ENCODE measurements at regions not wholly inside any gene's neighbourhood (a gene's known extent, or its start where the extent isn't known, plus 50 kb on each side); places are given as distances from the start of the nearest gene placed in this dataset.
"Not testable (repeated sequence)": the region's sequence is repeated elsewhere in the genome, so short reads cannot be mapped to it uniquely, and the experiment has no call there.

GRCh38 chr3:912717-913116, 180.1 kb upstream of the CNTN6 start:
- not testable (repeated sequence) for H3K27me3 ChIP-seq (ENCODE audit: control insufficient read depth, insufficient read depth, low read length); H3K27ac ChIP-seq (ENCODE audit: low read depth, low read length); H3K36me3 ChIP-seq (ENCODE audit: control insufficient read depth, insufficient read depth, low read length)

DNA sequence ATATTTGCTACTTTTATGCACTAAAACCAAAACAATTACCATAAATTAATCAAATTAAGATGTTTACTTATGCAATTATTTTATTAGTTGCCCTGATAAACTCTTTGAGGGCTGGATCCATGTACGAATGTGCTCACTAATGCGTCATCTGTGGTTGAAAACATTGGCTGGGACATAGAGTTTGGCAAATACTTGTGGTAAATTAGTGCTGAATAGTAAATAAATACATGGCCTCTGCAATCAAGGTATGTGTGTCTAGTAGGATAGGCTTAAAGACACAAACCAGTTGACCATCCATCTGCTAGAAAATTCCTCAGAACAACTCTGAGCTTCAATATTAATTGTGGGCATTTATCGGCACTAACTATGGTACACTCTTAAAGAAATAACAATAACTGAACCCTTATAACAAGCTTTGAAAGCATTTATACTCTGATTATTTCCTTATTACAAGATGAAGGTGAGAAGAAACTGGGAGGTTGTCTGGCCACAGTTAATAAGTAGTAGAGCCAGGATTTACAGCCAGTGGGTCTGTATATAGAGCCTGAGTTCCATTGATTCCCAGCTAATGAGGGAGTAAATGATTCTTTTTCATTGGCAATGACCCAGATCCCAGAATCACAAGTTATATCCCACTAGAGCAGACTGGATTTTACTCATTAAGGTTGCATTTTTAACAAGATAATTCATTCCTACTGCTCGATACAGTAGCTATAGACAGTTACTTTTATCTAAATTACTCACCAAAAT, 169.5 kb upstream of the CNTN6 start:
- Histone ChIP-seq H3K27me3 (ENCODE audit: control insufficient read depth, insufficient read depth, low read length) (no peaks in the 10 kb centered on the region), H3K9ac (ENCODE audit: low read length) (no peak overlapping the region), H3K4me1 (ENCODE audit: control insufficient read depth, insufficient read depth, low read length) (no peaks in the 10 kb centered on the region), H3K36me3 (ENCODE audit: control insufficient read depth, insufficient read depth, low read length) (no peaks in the 10 kb centered on the region), H3K4me3 (ENCODE audit: low read length) (no peak overlapping the region), H3K27ac (ENCODE audit: low read depth, low read length) (no peak overlapping the region)

More at GRCh38 chr3:912717-913116, 180.1 kb upstream of the CNTN6 start:
- H3K9ac ChIP-seq (ENCODE audit: low read length); H3K4me3 ChIP-seq (ENCODE audit: low read length); H3K4me1 ChIP-seq (ENCODE audit: control insufficient read depth, insufficient read depth, low read length): not testable (repeated sequence)

DNA sequence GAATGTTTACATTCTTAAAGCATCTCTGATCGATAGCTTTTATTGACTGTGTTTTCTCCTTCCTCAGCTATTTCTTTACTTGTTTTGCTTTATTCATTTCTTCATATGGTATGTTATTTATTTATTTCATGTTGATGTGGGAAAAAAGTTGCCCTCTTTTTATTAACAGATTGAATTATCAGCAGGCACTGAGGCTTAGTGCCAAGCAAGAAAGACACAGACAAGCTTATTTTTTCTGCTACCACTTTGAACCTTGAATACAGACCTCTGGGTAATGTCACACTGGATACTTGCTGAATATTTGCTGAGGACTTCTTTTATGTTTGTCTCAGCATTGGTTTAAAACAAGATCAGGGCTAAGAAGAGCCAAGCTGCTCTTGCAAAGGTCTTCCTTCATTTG, 162.0 kb upstream of the CNTN6 start:
- Histone ChIP-seq H3K4me3 (ENCODE audit: low read length) (no peak overlapping the region), H3K9ac (ENCODE audit: low read length) (no peak overlapping the region), H3K36me3 (ENCODE audit: control insufficient read depth, insufficient read depth, low read length) (no peaks in the 10 kb centered on the region), H3K4me1 (ENCODE audit: control insufficient read depth, insufficient read depth, low read length) (no peaks in the 10 kb centered on the region), H3K27ac (ENCODE audit: low read depth, low read length) (no peak overlapping the region), H3K27me3 (ENCODE audit: control insufficient read depth, insufficient read depth, low read length) (no peaks in the 10 kb centered on the region)

DNA sequence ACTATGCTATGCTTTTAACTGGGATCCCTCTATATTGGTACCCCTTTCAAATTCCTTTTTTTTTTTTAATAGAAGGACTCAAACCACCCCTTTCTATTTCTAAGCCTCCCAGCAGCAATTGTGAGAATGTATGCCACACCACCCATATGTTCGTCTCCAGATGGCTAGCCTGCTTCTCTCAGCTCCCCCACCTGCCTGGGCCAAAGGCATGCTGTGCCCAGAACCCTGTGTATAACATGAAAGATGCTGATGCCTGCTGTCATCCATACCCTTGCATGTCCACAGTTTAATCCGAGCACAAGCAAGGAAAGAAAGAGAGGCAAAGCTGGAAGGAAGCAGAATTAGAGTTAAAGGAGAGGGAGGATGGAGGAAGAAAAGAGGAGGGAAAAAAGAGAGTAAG, 159.5 kb upstream of the CNTN6 start:
- Histone ChIP-seq H3K27me3 (ENCODE audit: control insufficient read depth, insufficient read depth, low read length) (no peaks in the 10 kb centered on the region), H3K27ac (ENCODE audit: low read depth, low read length) (no peak overlapping the region), H3K9ac (ENCODE audit: low read length) (no peak overlapping the region), H3K4me3 (ENCODE audit: low read length) (no peak overlapping the region), H3K4me1 (ENCODE audit: control insufficient read depth, insufficient read depth, low read length) (no peaks in the 10 kb centered on the region), H3K36me3 (ENCODE audit: control insufficient read depth, insufficient read depth, low read length) (no peaks in the 10 kb centered on the region)

- H3K27ac ChIP-seq (ENCODE audit: low read depth, low read length): no peak overlapping the region
- no peak overlapping the region for H3K9ac ChIP-seq (ENCODE audit: low read length)
- H3K27me3 ChIP-seq (ENCODE audit: control insufficient read depth, insufficient read depth, low read length): no peaks in the 10 kb centered on the region
- H3K4me1 ChIP-seq (ENCODE audit: control insufficient read depth, insufficient read depth, low read length): no peaks in the 10 kb centered on the region
- no peaks in the 10 kb centered on the region for H3K36me3 ChIP-seq (ENCODE audit: control insufficient read depth, insufficient read depth, low read length)
- no peak overlapping the region for H3K4me3 ChIP-seq (ENCODE audit: low read length)
These were observed 148.0 kb upstream of the CNTN6 start for GRCh38 chr3:944786-945185.

- H3K4me3 ChIP-seq (ENCODE audit: low read length): no peak overlapping the region
- no peak overlapping the region for H3K9ac ChIP-seq (ENCODE audit: low read length)
- no peaks in the 10 kb centered on the region for H3K27me3 ChIP-seq (ENCODE audit: control insufficient read depth, insufficient read depth, low read length)
- no peaks in the 10 kb centered on the region for H3K4me1 ChIP-seq (ENCODE audit: control insufficient read depth, insufficient read depth, low read length)
- no peak overlapping the region for H3K27ac ChIP-seq (ENCODE audit: low read depth, low read length)
- H3K36me3 ChIP-seq (ENCODE audit: control insufficient read depth, insufficient read depth, low read length): no peaks in the 10 kb centered on the region
These were observed 147.1 kb upstream of the CNTN6 start for GRCh38 chr3:945738-946137.

- Histone ChIP-seq H3K27ac (ENCODE audit: low read depth, low read length) (no peak overlapping the region), H3K27me3 (ENCODE audit: control insufficient read depth, insufficient read depth, low read length) (no peaks in the 10 kb centered on the region), H3K4me1 (ENCODE audit: control insufficient read depth, insufficient read depth, low read length) (no peaks in the 10 kb centered on the region), H3K4me3 (ENCODE audit: low read length) (no peak overlapping the region), H3K9ac (ENCODE audit: low read length) (no peak overlapping the region), H3K36me3 (ENCODE audit: control insufficient read depth, insufficient read depth, low read length) (no peaks in the 10 kb centered on the region)
These were observed 139.9 kb upstream of the CNTN6 start for GRCh38 chr3:952906-953305.

GRCh38 chr3:963255-963654, 129.6 kb upstream of the CNTN6 start:
- no peak overlapping the region for H3K9ac ChIP-seq (ENCODE audit: low read length)
- no peaks in the 10 kb centered on the region for H3K36me3 ChIP-seq (ENCODE audit: control insufficient read depth, insufficient read depth, low read length)
- H3K4me3 ChIP-seq (ENCODE audit: low read length): no peak overlapping the region
- H3K27me3 ChIP-seq (ENCODE audit: control insufficient read depth, insufficient read depth, low read length): no peaks in the 10 kb centered on the region
- no peak overlapping the region for H3K27ac ChIP-seq (ENCODE audit: low read depth, low read length)
- no peaks in the 10 kb centered on the region for H3K4me1 ChIP-seq (ENCODE audit: control insufficient read depth, insufficient read depth, low read length)

- Histone ChIP-seq H3K9ac (ENCODE audit: low read length) (no peak overlapping the region), H3K27ac (ENCODE audit: low read depth, low read length) (no peak overlapping the region), H3K27me3 (ENCODE audit: control insufficient read depth, insufficient read depth, low read length) (no peaks in the 10 kb centered on the region), H3K4me3 (ENCODE audit: low read length) (no peak overlapping the region), H3K4me1 (ENCODE audit: control insufficient read depth, insufficient read depth, low read length) (no peaks in the 10 kb centered on the region), H3K36me3 (ENCODE audit: control insufficient read depth, insufficient read depth, low read length) (no peaks in the 10 kb centered on the region)
These were observed 129.1 kb upstream of the CNTN6 start for GRCh38 chr3:963755-964154.

DNA sequence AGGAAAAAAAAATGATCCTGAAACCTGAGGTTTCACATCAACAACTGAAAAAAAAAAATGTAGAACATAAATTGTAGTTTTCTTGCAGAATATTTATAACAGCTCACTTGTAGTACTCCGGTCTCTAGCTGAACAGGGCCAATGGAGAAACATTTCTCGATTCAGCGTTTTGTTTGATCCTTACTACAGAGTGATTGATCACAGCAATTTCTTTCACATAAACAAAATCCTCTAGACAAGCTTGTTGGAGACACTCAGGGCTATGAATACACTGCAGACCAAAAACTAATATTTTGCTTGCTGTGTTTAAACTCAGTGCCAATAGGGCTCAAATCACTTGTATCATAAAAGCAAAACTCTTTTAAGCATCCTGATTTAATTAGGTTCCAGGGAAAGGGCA, 127.0 kb upstream of the CNTN6 start:
- no peaks in the 10 kb centered on the region for H3K36me3 ChIP-seq (ENCODE audit: control insufficient read depth, insufficient read depth, low read length)
- no peak overlapping the region for H3K4me3 ChIP-seq (ENCODE audit: low read length)
- H3K4me1 ChIP-seq (ENCODE audit: control insufficient read depth, insufficient read depth, low read length): no peaks in the 10 kb centered on the region
- H3K9ac ChIP-seq (ENCODE audit: low read length): no peak overlapping the region
- no peaks in the 10 kb centered on the region for H3K27me3 ChIP-seq (ENCODE audit: control insufficient read depth, insufficient read depth, low read length)
- H3K27ac ChIP-seq (ENCODE audit: low read depth, low read length): no peak overlapping the region

DNA sequence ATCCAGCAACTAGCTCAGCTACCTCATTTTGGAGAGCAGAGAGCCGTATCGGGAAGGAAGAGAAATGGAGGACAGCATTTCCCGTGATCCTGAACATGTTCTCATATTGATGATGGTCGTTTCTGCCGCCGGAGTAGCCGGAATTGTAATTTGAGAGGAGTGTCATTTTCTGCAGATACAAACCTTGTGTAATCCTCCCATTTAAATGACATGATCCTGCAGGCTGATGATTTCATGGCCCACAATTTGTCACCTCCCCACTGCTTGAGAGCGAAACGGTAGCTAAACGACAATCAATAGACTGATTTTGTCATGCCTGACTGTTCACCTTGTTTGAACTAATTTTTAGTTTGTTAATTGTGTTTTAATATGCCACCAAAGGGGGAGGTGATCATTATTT, 126.5 kb upstream of the CNTN6 start:
- no peak overlapping the region for H3K4me3 ChIP-seq (ENCODE audit: low read length)
- H3K36me3 ChIP-seq (ENCODE audit: control insufficient read depth, insufficient read depth, low read length): no peaks in the 10 kb centered on the region
- H3K27me3 ChIP-seq (ENCODE audit: control insufficient read depth, insufficient read depth, low read length): no peaks in the 10 kb centered on the region
- no peak overlapping the region for H3K27ac ChIP-seq (ENCODE audit: low read depth, low read length)
- no peak overlapping the region for H3K9ac ChIP-seq (ENCODE audit: low read length)
- no peaks in the 10 kb centered on the region for H3K4me1 ChIP-seq (ENCODE audit: control insufficient read depth, insufficient read depth, low read length)

DNA sequence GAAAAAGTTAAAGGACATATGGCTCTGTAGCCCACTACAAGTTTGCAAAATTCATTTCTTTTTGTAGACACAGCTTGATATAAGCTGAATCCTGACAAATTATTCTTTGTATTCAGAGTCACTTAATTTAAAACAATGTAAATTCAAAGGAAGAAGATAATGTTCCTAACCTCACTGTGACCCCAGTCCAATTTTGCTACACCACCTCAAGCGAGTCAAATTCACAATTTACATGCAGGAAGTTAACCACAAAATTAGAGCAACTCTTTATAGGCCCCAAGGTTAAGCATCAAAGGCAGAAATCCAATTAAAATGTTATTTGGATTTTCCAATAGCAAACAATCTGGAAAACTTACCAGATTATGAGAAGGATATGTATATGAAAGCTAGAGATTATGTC, 119.5 kb upstream of the CNTN6 start:
- Histone ChIP-seq H3K4me3 (ENCODE audit: low read length) (no peak overlapping the region), H3K27me3 (ENCODE audit: control insufficient read depth, insufficient read depth, low read length) (no peaks in the 10 kb centered on the region), H3K4me1 (ENCODE audit: control insufficient read depth, insufficient read depth, low read length) (no peaks in the 10 kb centered on the region), H3K36me3 (ENCODE audit: control insufficient read depth, insufficient read depth, low read length) (no peaks in the 10 kb centered on the region), H3K9ac (ENCODE audit: low read length) (no peak overlapping the region), H3K27ac (ENCODE audit: low read depth, low read length) (no peak overlapping the region)

DNA sequence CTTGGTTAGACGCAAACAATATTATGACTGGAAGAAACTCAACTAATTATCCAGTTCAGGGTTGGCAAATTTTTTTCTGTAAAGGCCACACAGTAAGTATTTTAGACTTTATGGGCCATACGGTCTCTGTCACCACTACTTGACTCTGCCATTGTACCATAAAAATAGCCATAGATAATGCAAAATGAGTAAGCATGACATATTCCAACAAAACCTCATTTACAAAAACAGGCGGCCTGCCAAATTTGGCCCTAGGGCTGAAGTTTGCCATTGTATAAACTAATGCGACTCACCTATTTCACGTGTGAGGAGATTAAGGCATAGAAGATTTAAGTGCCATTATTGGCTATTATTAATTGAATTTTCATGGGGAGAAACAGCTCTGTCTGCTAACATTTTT, 116.8 kb upstream of the CNTN6 start:
- no peaks in the 10 kb centered on the region for H3K4me1 ChIP-seq (ENCODE audit: control insufficient read depth, insufficient read depth, low read length)
- H3K27ac ChIP-seq (ENCODE audit: low read depth, low read length): no peak overlapping the region
- H3K27me3 ChIP-seq (ENCODE audit: control insufficient read depth, insufficient read depth, low read length): no peaks in the 10 kb centered on the region
- no peak overlapping the region for H3K9ac ChIP-seq (ENCODE audit: low read length)
- H3K4me3 ChIP-seq (ENCODE audit: low read length): no peak overlapping the region
- no peaks in the 10 kb centered on the region for H3K36me3 ChIP-seq (ENCODE audit: control insufficient read depth, insufficient read depth, low read length)
